ENCODE measurements at regions not wholly inside any gene's neighbourhood (a gene's known extent, or its start where the extent isn't known, plus 50 kb on each side); places are given as distances from the start of the nearest gene placed in this dataset.
A peak's percentile ranks its signal among the peaks of the same experiment; 100 is the strongest.
"Not testable (repeated sequence)": the region's sequence is repeated elsewhere in the genome, so short reads cannot be mapped to it uniquely, and the experiment has no call there.

GRCh38 chr11:67732045-67732787 is 57.8 kb upstream of the ALDH3B2 start:
- DNase-seq (ENCODE audit: insufficient read length, low spot score) (peak; percentile 58), FAIRE-seq (no peak)
- TF ChIP-seq CTCF (IDR thresholded peaks at IDR 0.05; ENCODE audit: insufficient read depth, missing control alignments): peak; percentile 72

- no peak for TF ChIP-seq CTCF (IDR thresholded peaks at IDR 0.05; ENCODE audit: insufficient read depth, missing control alignments)
- no peak for DNase-seq (ENCODE audit: insufficient read length, low spot score)
- no peak for FAIRE-seq
Measured at GRCh38 chr11:67731583-67731982, 57.2 kb upstream of the ALDH3B2 start.

GRCh38 chr11:67728163-67728571 is 53.7 kb upstream of the ALDH3B2 start:
- DNase-seq (ENCODE audit: insufficient read length, low spot score); FAIRE-seq: not testable (repeated sequence)

- not testable (repeated sequence) for FAIRE-seq; DNase-seq (ENCODE audit: insufficient read length, low spot score)
Measured at GRCh38 chr11:67727066-67728040, 52.9 kb upstream of the ALDH3B2 start.
